ENCODE measurements at regions not wholly inside any gene's neighbourhood (a gene's known extent, or its start where the extent isn't known, plus 50 kb on each side); places are given as distances from the start of the nearest gene placed in this dataset.
"Not testable (repeated sequence)": the region's sequence is repeated elsewhere in the genome, so short reads cannot be mapped to it uniquely, and the experiment has no call there.

DNA sequence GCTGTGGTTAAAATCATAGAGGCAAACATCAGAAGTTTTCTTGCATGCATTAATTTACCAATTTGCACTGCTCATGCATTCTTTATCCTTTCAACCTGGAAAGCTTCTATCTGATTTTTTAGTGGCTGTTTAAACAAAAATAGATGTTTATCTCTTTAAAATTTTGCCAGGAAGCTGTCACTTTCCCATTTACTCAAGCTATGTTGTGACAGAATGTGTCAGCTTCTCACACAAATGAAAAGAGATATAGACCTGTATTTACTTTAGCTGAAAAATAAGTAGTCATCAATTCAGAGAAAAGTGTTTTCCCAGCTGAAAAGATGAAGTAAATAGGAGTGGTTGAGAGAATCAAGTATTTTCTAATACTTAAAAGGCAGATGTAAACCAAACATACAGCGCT lies 872.8 kb downstream of the DACH1 start:
- no peak for DNase-seq (ENCODE audit: low read depth)

DNA sequence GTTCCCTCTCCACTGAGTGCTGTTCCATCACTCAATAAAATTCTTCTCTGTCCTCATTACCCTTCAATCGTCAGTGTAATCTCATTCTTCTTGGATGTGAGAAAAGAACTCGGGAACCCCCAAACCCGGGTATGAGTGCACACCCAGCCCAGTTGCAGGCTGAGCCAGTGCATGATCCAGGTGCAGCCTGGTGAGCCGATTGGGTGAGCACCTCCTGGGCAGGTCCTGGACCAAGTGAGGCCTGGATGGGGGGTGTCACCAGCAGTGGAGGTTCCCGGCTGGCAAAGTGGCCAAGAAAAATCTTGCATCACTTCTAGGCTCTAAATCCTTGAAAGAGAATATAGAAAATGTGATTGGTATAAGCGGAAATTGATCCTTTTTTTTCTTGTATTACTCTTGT lies 878.8 kb upstream of the KLHL1 start:
- DNase-seq (ENCODE audit: low read depth): no peak

DNA sequence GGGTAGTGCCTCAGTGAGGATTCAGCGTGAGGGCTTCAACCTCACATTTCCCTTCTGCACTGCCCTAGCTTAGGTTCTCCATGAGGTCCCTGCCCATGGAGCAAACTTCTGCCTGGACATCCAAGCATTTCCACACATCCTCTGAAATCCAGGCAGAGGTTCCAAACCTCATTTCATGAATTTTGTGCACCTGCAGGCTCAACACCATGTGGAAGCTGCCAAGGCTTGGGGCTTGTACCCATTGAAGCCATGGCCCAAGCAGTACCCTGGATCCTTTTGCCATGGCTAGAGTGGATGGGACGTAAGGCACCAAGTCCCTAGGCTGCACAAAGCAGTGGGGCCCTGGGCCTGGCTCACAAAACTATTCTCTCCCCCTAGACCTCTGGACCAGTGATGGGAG lies 877.1 kb upstream of the KLHL1 start:
- DNase-seq (ENCODE audit: low read depth): no peak

DNA sequence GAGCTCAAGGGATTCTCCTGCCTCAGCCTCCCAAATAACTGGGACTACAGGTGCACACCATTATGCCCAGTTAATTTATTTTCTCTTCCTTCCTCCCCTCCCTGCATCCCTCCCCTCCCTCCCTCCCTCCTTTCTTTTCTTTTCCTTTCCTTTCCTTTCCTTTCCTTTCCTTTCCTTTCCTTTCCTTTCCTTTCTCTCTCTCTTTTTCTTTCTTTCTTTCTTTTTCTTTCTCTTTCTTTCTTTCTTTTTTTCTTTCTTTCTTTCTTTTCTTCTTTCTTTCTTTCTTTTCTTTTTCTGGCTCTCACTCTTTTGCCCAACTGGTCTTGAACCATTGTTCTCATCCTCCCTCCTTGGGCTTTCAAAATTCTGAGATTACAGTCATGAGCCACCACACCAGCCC lies 873.0 kb upstream of the KLHL1 start:
- DNase-seq (ENCODE audit: low read depth): not testable (repeated sequence)

DNA sequence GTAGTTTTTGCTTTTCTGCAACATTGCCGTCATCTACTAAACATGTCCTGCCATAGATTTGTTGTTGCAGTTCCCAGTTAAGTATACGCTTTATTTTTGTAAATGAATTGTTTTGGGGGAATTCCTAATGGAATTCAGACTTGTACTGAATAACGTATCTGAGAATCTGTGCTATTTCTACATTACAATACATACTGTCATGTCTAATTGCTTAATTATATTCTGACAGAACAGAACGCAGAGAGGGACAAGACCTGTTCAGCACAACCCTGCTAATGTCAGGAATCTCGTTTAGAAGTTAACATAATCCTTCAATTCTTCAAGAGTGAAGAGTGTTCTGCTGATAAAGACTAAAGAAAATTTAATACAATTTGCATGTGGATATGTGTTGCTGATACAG lies 861.1 kb upstream of the KLHL1 start:
- DNase-seq (ENCODE audit: low read depth): no peak

DNA sequence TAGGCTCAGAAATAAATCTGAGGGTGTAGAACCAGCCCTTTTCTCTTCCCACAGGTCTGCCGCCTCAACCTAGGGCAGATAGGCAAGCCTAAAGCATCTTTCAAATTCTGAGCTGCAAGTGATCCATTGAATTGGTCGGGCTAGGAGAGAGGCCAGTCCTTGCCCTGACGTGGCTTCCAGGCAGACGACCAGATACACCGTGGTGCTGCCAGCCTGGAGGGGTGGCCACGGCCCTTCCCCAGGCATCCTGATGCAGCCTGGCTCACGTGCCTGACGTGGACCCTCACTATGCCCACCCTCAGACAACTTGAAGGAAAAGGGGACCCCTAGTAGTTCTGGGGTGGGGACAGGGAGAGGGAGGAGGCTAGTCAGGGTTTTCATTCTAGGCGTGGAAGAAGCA lies 859.3 kb upstream of the KLHL1 start:
- DNase-seq (ENCODE audit: low read depth): no peak

DNA sequence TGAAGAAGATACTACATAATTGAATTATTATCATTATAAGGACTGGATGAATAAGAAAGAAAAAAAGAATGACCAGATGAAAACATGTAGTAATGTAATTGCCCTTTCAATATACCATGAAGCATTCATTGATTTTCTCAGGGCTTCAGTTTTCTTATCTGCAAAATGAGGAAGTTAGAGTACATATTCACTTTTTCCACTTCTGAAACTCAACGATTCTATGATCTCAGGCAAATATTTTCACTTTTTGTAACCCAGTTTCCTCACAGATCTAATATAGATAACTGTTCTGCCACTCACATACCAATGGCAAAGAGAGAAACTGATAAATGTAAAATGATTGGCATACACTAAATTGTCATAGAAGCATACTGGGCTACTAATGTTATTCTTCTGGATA lies 856.6 kb upstream of the KLHL1 start:
- no peak for DNase-seq (ENCODE audit: low read depth)

DNA sequence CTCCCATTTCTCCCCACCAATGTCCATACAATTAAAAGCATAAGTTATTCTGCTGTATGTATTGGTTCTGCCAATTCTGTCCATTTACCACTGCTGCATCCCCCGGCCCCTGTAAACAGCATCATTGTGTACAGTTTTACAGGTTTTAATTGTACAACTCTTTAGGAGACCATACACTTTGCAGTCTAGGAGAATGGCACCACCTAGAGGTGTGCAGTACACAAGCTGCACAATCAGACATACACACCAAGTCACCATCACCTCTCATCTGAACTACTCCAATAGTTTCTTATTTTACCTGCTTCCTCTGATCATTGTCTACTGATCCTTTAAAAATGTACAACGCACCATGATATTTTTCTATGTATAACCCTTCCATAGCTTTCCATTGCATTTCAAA lies 855.9 kb upstream of the KLHL1 start:
- DNase-seq (ENCODE audit: low read depth): no peak

DNA sequence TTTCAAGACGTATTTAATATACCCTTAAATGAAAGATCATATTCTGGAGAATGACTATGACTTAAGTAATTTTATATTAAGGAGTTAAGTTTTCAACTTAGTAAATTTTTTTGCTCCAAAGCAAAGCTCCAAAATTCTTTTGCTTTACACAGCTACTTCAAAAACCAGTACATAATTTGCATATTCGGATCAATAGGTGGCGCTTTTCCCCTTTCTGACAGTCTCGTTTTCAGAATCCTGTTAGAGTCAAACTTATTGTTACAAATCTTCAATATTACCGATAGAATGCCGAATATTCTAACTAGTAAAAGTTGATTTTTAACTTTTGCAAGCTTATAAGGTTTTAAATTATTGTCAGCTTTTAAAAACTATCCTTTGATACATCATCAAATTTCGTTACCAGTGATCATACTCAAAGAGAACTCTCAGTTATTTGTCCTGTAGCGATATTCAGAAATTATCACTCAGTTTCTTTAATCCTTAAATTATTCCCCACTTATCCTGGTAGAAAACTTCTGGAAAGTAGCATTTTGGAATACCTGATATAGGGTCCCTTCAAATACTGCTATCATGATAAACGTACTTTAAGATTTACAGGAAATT lies 852.7 kb upstream of the KLHL1 start:
- DNase-seq (ENCODE audit: low read depth): no peak

DNA sequence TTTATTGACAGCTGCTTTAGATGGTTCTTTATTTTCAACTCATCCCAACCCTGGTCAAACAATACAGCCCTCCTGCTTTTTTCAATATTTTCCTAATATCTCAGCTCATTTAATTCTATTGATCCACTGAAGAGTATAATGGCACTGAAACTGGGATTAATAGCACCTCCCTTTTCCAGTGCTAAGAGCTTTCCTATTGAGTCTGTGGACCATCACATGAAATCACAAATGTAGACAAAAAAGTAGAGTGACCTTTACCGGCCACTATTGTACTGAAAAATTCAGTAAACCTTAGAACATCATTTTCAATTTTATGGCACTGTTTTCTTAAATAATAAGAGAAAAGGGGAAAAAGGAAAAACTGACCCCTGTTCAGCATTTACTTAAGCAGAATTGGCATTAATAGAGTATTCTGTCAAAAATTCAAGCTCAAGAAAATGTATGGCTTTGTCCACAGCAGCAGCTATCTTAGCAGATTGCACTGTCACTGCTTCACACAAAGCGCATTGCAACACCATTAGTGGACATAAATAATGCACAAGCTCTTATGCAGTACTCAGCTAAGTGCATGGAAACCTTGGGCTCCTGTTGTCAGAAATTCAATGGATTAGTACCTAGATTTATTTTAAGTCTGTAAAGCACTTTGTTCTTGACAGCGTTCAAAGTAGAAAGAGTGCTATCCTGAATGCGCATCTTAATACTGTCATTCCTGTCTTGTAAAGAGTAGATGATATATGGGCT lies 851.0 kb upstream of the KLHL1 start:
- no peak for DNase-seq (ENCODE audit: low read depth)

DNA sequence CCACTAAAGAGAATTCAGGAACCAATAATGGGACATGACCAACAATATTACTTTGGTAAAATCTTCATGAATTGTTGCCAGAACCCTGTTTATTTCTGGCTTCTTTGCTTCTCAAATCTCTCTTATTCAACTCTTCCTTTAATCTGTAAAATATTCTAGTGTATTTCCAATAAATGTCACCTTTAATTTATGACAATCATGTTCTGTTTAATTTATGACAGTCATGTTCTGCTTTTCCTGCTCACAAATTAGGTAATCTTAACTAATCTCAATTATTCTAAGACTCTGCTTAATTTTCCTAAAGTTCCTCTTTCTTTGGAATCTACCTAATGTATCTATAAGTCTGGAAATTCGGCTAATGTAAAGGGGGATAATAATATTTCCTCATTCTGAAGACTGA lies 847.6 kb upstream of the KLHL1 start:
- DNase-seq (ENCODE audit: low read depth): no peak

DNA sequence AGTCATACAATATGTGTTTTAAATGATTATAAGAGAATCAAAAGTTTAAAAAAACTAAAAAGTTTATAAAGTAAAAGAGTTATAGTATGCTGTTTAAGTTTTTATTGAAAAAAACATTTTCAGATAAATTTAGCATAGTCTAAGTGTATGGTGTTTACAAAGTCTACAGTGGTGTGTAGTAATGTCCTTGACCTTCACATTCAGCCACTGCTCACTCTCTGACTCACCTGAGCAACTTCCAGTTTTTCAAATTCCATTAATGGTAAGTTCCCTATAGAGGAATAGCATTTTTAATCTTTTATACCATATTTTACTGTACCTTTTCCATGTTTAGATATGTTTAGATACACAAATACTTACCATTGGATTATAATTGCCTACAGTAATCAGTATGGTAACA lies 842.4 kb upstream of the KLHL1 start:
- DNase-seq (ENCODE audit: low read depth): no peak

DNA sequence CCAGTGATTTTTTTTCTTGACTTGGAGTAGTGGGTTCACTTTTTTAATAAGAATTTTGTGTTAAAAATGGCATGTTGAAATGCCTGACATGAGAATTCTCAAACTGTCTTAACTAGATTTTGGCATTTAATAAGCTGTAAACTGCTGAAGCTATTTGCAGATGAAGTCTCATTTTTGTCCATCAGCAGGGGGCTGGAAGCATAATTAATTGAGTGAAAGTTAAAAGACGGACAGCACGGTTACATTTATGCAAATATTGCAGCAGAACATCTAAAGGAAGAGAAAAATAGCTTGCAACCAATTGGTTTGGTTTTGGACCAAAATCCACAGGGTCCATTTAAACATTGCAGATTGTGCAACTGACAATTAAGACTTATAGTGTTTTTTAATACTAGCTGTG lies 837.3 kb upstream of the KLHL1 start:
- DNase-seq (ENCODE audit: low read depth): no peak

DNA sequence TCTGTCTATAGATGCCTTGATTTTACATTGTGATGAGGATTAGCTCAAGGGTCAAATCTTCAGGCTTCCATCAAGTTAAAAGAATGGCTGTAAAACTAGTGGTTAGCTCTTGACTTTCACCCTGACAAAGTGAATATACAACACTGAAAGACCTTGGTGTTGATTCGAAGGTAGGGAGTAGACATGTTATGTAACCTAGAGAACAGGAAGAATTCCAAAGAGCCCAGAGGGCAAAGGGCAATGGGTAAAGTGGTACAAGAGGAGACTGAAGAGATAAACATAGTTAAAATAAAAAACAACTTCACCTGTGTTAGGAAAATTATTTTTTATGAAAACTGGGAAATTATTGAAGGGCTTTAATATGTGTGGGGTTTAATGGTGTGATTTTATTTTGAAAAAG lies 833.2 kb upstream of the KLHL1 start:
- no peak for DNase-seq (ENCODE audit: low read depth)

DNA sequence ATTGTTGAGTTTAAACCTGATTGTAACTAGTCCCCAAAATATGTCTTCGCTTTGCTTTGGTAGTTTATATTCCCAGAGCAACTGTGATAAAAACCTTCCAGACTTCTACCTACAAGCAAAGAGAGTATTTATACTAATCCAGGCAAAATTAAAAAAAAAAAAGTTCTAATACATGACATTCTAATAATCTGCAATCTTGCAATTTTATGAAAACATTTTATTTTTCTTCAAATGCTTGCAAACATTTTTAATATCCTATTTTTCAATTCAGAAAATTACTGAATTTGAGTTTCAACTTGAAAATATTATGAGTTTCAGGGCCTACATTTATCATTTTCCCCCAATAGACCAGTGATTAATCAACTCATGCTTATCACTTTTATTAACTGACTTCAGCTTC lies 830.2 kb upstream of the KLHL1 start:
- no peak for DNase-seq (ENCODE audit: low read depth)

DNA sequence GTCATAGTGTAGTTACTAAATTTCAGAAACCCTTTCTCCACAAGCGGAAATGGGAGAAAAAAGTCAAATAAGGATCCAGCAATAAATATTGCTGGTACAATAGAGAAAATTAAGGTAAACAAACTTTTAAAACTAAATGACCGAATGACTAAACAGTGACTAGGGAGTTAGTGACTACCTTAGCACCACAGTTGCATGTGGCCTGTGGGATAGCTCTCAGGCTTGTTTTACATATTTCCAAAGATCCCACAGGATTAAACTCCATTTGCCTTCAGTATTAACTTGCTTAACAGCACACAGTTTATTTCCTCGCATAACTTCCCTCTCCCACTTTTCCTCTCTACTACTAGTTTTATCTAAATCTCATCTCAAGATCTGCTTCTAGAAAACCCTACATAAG lies 824.3 kb upstream of the KLHL1 start:
- DNase-seq (ENCODE audit: low read depth): no peak

DNA sequence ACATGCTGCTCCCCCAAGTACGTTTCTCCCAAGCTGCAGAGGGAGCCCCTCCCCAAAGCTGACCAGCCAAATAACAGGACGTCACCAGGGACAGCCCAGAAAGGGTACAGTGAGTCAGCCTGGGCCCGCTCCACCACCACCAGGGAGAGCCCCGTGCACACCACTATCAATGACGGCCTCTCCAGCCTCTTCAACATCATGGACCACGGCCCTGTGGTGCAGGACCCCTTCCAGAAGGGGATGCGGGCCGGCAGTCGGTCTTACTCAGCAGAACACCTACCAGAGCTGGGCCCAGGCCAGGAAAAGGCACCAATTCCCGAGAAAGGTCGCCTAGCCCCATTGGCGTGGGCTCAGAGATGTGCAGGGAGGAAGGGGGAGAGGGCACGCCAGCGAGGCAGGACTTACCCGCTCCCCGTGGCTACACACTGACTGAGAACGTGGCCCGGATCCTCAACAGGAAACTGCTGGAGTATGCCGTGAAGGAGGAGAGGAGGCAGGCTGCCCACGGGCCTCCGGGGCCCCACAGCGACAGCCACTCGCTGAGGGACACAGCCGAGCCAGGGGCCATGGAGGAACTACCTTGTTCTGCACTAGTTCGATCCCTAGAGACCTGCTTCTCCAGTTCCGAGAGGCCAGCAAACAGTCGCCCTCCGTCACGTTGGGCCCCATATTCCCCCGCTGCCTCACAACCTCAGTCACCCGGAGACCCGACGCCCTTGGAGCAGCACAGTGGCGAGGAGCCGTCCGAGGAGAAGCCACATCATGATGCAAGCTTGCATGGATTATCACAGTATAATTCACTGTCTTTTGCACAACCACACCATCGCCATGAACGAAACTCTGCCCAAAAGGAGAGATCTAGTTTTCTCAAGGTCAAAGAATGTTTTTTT lies 815.9 kb upstream of the KLHL1 start:
- no peak for DNase-seq (ENCODE audit: low read depth)

DNA sequence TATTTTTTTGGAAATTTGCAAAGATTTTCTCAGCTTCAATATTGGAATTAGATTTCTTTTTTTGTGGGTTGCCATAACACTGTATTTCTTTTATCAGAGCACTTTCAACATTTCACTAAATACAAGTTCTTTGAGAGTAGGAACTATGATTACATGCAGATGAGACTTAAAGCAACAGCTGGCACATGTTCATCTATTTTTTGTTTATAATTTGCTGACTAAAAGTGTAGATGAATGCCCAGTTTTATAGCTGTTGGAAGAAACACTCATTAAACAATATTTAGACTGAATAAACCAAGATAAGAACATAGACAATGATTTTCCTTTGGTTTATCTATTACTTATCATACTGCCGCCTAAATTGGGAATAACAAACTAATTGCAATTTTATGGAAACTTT lies 803.0 kb upstream of the KLHL1 start:
- DNase-seq (ENCODE audit: low read depth): no peak

DNA sequence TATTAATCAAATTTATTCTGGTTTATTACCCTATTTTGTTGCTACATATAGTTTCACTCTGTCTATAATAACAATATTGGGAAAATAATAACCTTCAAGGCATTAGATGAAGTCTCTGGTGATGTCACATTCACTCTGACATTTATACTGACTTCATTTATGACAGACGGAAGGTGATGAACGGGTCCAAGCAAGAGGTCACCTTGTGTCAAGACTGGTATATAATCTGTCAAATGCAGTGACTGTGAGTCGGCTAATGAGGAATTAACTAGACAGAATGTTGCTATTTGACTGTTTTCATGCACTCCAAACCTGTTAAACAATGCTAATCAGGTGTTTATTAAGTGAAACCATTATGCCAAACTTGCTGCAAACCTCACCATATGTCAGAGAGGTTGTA lies 800.5 kb upstream of the KLHL1 start:
- DNase-seq (ENCODE audit: low read depth): no peak

DNA sequence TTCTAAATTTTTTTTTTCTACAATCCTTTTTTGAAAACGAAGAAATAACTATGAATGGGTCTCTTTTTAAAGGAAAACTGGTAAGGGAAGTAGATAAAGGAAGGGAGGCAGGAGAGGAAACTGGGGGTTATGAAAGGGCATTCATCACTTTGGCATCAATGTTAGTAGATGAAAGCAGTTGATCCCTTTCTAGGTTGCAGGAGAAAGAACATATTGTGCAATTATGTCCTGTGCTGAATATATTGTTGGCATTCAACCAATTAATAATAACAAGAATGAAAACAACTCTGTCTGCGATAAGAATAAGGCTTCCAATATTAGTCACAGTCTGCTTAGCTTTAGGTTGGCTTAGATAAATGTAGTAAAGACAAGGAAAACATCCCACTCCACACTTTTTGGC lies 796.8 kb upstream of the KLHL1 start:
- no peak for DNase-seq (ENCODE audit: low read depth)

DNA sequence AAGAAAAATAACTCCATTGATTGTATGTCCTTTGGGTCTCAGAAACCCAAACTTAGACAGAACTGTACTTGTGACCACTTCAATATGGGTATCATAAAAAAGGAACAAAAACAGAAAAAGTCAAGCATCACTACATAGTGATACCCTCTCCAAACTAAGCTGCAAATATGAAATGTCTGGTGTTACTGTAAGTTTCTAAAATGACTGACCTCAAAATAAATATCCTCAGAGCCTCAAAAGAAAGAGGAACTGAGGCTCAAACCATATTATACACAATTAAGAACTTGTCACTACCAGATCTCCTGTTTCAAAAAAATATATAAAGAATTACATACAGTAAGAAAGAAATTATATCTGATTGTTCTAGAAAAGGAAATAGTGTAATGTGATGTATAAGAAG lies 787.9 kb upstream of the KLHL1 start:
- no peak for DNase-seq (ENCODE audit: low read depth)

DNA sequence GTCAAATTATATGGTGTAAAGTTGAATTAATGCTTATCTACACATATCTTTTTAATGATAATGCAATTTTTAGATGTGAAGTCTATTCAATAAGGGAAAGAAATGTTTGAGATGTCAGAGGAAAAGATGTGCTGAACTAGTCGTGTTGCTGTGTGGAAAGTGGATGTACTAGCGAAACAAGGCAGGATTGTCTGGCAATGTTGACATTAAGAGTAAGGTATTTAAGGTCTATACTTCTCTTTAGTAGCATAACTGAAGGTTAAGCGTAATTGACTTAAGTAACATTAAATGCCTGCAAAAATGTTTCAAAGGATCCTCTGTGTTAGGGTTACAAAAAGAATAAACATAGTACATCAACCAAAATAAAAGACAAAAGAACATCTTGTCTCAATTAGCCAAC lies 787.3 kb upstream of the KLHL1 start:
- DNase-seq (ENCODE audit: low read depth): no peak

DNA sequence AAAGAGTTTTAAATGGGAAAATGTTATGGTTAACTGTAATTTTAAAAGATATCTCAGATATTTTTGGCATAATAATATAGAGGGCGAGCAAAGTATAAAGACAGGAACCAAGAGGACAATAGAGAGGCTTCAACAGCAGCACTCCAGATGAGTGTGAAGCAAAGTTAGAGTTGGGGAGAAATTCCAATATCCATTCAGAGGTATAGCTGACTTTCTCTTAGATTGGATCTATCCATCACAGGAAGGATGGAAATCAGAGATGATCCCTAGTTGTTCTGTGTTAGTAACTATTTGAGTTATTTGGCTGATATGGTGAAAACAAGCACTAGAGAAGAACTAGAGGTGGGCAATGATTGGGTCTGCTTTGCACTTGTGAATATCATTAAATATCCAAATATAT lies 786.0 kb upstream of the KLHL1 start:
- DNase-seq (ENCODE audit: low read depth): no peak

Data from stimulated activated CD8-positive, alpha-beta memory T cell treated with anti-CD3 and anti-CD28 coated beads, Interleukin-4, amount 100 ng/mL, for 24 hours (primary cell).